ENCODE measurements at regions not wholly inside any gene's neighbourhood (a gene's known extent, or its start where the extent isn't known, plus 50 kb on each side); places are given as distances from the start of the nearest gene placed in this dataset.

DNA sequence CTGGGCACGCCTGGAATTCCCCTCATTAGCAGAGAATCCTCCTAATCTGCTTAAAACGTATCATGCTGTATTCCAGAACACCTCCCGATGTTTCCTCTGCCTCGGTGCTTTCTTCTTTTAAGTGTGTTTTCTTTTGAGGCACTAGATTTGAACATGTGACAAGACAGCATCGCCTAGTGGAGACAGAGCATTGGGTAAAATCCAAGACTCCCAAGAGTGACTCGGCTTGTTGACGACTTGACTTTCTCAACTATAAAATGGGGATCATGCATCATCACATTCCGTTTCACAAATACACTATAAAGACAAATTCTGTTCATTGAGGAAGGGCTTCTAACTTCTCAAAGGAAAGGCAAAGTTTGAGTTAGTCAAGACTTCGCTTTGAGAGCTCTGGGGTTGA lies 105.6 kb upstream of the RNF32 start:
- TF ChIP-seq, protein P1, sequence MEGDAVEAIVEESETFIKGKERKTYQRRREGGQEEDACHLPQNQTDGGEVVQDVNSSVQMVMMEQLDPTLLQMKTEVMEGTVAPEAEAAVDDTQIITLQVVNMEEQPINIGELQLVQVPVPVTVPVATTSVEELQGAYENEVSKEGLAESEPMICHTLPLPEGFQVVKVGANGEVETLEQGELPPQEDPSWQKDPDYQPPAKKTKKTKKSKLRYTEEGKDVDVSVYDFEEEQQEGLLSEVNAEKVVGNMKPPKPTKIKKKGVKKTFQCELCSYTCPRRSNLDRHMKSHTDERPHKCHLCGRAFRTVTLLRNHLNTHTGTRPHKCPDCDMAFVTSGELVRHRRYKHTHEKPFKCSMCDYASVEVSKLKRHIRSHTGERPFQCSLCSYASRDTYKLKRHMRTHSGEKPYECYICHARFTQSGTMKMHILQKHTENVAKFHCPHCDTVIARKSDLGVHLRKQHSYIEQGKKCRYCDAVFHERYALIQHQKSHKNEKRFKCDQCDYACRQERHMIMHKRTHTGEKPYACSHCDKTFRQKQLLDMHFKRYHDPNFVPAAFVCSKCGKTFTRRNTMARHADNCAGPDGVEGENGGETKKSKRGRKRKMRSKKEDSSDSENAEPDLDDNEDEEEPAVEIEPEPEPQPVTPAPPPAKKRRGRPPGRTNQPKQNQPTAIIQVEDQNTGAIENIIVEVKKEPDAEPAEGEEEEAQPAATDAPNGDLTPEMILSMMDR (IDR thresholded peaks at IDR 0.05; ENCODE audit: low read depth, low read length, missing input control), result no peak
- TF ChIP-seq, protein P2, sequence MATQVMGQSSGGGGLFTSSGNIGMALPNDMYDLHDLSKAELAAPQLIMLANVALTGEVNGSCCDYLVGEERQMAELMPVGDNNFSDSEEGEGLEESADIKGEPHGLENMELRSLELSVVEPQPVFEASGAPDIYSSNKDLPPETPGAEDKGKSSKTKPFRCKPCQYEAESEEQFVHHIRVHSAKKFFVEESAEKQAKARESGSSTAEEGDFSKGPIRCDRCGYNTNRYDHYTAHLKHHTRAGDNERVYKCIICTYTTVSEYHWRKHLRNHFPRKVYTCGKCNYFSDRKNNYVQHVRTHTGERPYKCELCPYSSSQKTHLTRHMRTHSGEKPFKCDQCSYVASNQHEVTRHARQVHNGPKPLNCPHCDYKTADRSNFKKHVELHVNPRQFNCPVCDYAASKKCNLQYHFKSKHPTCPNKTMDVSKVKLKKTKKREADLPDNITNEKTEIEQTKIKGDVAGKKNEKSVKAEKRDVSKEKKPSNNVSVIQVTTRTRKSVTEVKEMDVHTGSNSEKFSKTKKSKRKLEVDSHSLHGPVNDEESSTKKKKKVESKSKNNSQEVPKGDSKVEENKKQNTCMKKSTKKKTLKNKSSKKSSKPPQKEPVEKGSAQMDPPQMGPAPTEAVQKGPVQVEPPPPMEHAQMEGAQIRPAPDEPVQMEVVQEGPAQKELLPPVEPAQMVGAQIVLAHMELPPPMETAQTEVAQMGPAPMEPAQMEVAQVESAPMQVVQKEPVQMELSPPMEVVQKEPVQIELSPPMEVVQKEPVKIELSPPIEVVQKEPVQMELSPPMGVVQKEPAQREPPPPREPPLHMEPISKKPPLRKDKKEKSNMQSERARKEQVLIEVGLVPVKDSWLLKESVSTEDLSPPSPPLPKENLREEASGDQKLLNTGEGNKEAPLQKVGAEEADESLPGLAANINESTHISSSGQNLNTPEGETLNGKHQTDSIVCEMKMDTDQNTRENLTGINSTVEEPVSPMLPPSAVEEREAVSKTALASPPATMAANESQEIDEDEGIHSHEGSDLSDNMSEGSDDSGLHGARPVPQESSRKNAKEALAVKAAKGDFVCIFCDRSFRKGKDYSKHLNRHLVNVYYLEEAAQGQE (IDR thresholded peaks at IDR 0.05), result no peak
- no peak for TF ChIP-seq RXRA (IDR thresholded peaks at IDR 0.05)
- TF ChIP-seq, protein P3, sequence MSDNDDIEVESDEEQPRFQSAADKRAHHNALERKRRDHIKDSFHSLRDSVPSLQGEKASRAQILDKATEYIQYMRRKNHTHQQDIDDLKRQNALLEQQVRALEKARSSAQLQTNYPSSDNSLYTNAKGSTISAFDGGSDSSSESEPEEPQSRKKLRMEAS (IDR thresholded peaks at IDR 0.05), result no peak
- TF ChIP-seq, protein P4, sequence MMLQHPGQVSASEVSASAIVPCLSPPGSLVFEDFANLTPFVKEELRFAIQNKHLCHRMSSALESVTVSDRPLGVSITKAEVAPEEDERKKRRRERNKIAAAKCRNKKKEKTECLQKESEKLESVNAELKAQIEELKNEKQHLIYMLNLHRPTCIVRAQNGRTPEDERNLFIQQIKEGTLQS (IDR thresholded peaks at IDR 0.05), result no peak
- TF ChIP-seq TAF1 (conservative IDR thresholded peaks at IDR 0.05), result no peak
